ENCODE measurements at regions not wholly inside any gene's neighbourhood (a gene's known extent, or its start where the extent isn't known, plus 50 kb on each side); places are given as distances from the start of the nearest gene placed in this dataset.
"Not testable (repeated sequence)": the region's sequence is repeated elsewhere in the genome, so short reads cannot be mapped to it uniquely, and the experiment has no call there.

DNA sequence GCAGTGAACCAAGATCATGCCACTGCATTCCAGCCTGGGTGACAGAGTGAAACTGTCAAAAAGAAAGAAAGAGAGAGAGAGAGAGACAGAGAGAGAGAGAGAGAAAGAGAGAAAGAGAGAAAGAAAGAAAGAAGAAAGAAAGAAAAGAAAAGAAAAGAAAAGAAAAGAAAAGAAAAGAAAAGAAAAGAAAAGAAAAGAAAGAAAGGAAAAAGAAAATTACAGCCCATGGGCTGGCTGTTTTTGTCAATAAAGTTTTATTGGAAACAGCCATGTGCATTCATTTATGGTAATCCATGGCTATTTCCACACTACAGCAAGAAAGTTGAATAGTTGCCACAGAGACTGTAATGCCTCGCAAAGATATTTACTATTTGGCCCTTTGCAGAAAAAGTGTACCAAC lies 103.2 kb upstream of the MED13L start:
- H3K9me3 Mint-ChIP-seq; H3K36me3 Mint-ChIP-seq (ENCODE audit: low read depth); H3K4me3 Mint-ChIP-seq (ENCODE audit: low read depth); H3K27ac Mint-ChIP-seq; intact Hi-C loops (cut with micrococcal nuclease); H3K27me3 Mint-ChIP-seq (ENCODE audit: low read depth); DNase-seq (ENCODE audit: low spot score): not testable (repeated sequence)
- H3K4me1 Mint-ChIP-seq (ENCODE audit: low read depth): peaks cover 15% of the 10 kb centered on the region

DNA sequence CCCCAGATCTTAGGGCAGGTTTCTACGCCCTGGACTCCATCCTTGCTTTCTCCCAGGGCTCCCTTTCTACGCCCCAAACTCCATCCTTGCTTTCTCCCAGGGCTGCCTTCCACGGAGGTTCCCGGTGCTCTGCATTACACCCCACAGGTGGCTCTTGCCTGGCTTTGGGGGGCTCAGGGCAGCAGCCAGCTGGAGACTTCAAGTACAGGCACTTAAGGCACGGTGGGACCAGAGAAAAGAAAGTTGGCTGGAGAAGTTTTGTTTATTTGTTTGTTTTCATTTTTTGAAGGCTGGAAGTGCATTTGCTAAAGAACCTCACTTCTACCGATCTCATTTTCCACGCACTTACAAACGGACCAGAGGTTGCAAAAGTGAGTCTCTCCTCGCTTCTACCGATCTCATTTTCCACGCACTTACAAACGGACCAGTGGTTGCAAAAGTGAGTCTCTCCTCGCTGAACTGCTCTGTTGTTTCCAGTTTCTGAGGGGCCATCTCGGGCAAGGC lies 103.8 kb upstream of the MED13L start:
- peaks cover 10% of the 10 kb centered on the region for H3K4me1 Mint-ChIP-seq (ENCODE audit: low read depth)
- no peak for DNase-seq (ENCODE audit: low spot score)
- H3K27ac Mint-ChIP-seq: no peak overlapping the region
- no peak overlapping the region for H3K4me3 Mint-ChIP-seq (ENCODE audit: low read depth)
- no peaks in the 10 kb centered on the region for H3K36me3 Mint-ChIP-seq (ENCODE audit: low read depth)
- intact Hi-C loops (cut with micrococcal nuclease): no loop called here
- no peaks in the 10 kb centered on the region for H3K9me3 Mint-ChIP-seq
- H3K27me3 Mint-ChIP-seq (ENCODE audit: low read depth): peaks cover 9% of the 10 kb centered on the region

DNA sequence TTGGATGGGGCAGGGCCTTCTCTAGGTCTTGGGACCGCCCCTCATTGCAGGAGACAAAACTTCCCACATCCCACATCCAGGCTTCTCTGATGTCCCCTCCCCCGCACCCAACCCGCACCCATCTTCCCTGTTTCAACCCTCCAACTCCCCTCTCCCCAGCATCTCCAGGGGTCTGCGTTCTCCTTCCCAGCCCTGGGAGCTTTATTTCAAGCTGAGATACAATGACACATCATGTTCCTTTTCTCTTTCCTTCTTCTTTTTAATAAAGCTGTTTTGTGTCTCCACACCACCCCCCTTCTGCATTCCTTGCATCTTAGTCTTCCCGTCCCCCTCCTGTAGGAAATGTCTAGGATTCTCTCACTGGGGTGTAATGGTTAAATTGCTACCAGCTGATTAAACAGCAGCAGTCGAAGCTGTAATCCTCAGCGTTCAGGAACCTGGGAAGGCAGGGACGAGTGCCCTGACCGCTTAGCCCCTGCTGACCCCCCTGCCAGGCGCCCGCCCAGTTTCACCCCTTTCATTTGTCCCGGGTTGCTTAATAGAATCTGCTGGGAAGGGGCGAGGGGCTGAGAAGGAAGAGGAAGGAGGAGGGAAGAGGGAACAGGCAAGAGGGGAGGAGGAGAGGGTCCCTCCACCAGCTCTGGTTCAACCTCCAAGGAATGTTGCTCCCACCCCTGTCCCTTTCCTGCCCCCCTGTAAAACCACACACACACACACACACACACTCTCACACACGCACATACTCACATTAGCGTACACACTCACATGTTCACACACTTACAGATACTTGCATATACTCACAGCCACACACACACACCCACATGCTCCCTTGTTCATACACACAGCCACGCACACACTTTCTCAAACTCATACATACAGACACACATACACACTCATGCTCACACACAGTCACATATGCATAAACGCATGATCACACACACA lies 104.5 kb upstream of the MED13L start:
- no peak overlapping the region for H3K27ac Mint-ChIP-seq
- no peak for DNase-seq (ENCODE audit: low spot score)
- H3K36me3 Mint-ChIP-seq (ENCODE audit: low read depth): no peaks in the 10 kb centered on the region
- intact Hi-C loops (cut with micrococcal nuclease): no loop called here
- peaks cover 4% of the 10 kb centered on the region for H3K4me1 Mint-ChIP-seq (ENCODE audit: low read depth)
- H3K27me3 Mint-ChIP-seq (ENCODE audit: low read depth): peaks cover 9% of the 10 kb centered on the region
- H3K9me3 Mint-ChIP-seq: no peaks in the 10 kb centered on the region
- no peak overlapping the region for H3K4me3 Mint-ChIP-seq (ENCODE audit: low read depth)

DNA sequence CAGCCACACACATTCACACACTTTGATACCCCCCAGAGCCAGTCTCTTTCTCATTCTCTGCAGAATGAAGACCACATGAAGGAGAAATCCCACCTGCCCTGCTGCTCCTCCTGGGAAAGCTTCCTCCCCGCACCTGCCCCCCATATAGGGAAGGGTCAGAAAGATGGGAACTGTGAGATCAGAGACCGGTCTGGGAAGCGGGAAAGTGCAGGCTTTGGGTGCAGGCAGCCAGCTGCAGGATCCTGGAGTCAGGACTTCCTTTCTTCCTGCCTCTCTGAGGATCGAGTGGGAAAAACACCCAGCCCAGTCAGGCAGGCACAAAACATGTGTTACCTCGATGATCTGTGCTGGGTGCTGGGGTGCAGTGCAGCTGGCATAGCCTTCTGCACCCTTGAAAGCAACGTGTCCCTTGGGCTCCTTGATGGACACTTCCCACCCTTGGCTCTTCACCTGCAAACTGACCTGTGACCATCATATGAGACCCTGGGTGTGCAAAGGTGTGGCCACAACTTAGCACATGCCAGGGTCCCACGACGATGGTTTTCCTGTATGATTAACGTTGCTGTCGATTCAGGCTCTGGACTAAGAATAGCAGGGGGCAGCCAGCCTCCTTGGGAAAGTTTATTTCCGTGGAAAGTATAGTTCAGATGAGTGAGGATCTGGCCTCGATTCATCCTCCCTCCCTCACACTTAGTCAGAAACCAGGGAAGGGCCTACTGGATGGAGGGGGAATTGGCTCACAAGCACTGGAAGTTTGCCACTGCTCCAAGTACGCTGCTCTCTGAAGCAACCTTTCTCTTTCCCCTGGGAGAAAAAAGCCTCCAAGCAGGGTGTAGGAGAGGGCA lies 105.4 kb upstream of the MED13L start:
- Mint-ChIP-seq H3K4me1 (ENCODE audit: low read depth) (peaks cover 4% of the 10 kb centered on the region), H3K27me3 (ENCODE audit: low read depth) (peaks cover 9% of the 10 kb centered on the region), H3K27ac (no peak overlapping the region), H3K36me3 (ENCODE audit: low read depth) (no peaks in the 10 kb centered on the region), H3K4me3 (ENCODE audit: low read depth) (no peak overlapping the region), H3K9me3 (no peaks in the 10 kb centered on the region)
- no peak for DNase-seq (ENCODE audit: low spot score)
- intact Hi-C loops (cut with micrococcal nuclease): no loop called here

DNA sequence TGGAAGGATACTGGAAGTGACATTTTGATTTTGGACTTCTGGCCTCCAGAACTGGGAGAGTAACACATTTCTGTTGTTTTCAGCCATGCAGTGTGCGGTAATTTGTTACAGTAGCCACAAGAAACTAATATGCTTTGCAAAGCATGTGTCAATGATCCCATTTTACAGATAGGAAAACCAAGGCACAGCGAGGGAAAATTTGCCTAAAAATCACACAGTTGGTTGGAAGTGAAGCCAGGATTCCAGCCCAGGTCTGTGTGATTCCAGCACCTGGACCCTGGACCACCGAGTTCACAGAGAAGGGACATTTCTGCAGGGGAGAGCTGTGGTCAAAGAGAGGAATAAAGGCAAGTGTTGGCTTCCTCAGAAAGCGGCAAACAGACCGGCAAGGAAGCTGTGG lies 106.7 kb upstream of the MED13L start:
- Mint-ChIP-seq H3K27ac (no peak overlapping the region), H3K27me3 (ENCODE audit: low read depth) (peaks cover 11% of the 10 kb centered on the region), H3K4me1 (ENCODE audit: low read depth) (peaks cover 4% of the 10 kb centered on the region)

DNA sequence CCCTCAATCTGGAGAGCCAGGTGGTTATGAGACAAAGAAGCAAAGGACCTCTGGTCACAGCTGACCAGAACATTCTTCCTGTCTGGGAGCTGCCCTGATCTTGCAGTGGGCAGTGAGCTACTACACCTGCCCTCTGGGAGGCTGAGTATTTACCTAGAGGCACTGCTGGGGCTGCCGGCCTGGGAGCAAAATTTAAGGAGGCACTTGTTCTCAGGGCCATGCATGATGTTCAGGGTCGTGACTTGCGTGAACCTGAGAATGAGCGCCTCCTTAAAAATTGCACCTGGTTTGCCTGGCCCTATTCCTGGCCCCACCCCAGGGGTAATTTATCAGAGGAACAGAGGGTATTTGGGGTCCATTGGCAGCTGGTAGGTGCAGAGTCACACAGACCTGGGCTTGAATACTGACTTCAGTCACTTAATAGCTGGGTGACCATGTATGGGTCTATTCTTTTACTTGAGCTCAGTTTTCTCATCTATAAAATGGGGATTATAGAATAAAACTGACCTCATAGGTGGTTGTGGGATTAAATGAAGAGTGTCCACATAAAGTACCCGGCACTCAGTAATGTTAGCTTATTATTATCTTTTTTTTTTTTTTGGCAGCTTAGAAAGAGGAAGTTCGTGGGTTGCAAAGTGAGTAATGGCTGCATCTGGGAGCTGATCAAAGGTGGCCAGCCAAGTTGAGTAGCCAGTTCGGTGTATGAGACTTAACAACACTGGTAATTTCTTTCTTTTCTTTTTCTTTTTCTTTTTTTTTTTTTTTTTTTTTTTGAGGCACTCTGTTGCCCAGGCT lies 107.4 kb upstream of the MED13L start:
- H3K4me3 Mint-ChIP-seq (ENCODE audit: low read depth): no peak overlapping the region
- no peaks in the 10 kb centered on the region for H3K36me3 Mint-ChIP-seq (ENCODE audit: low read depth)
- no peaks in the 10 kb centered on the region for H3K9me3 Mint-ChIP-seq
- intact Hi-C loops (cut with micrococcal nuclease): no loop called here
- H3K4me1 Mint-ChIP-seq (ENCODE audit: low read depth): peaks cover 4% of the 10 kb centered on the region
- H3K27me3 Mint-ChIP-seq (ENCODE audit: low read depth): peaks cover 8% of the 10 kb centered on the region
- DNase-seq (ENCODE audit: low spot score): no peak
- H3K27ac Mint-ChIP-seq: no peak overlapping the region

More for the DNA sequence above, 106.7 kb upstream of the MED13L start:
- no peak for DNase-seq (ENCODE audit: low spot score)
- intact Hi-C loops (cut with micrococcal nuclease): no loop called here
- no peaks in the 10 kb centered on the region for H3K9me3 Mint-ChIP-seq
- no peak overlapping the region for H3K4me3 Mint-ChIP-seq (ENCODE audit: low read depth)
- no peaks in the 10 kb centered on the region for H3K36me3 Mint-ChIP-seq (ENCODE audit: low read depth)

DNA sequence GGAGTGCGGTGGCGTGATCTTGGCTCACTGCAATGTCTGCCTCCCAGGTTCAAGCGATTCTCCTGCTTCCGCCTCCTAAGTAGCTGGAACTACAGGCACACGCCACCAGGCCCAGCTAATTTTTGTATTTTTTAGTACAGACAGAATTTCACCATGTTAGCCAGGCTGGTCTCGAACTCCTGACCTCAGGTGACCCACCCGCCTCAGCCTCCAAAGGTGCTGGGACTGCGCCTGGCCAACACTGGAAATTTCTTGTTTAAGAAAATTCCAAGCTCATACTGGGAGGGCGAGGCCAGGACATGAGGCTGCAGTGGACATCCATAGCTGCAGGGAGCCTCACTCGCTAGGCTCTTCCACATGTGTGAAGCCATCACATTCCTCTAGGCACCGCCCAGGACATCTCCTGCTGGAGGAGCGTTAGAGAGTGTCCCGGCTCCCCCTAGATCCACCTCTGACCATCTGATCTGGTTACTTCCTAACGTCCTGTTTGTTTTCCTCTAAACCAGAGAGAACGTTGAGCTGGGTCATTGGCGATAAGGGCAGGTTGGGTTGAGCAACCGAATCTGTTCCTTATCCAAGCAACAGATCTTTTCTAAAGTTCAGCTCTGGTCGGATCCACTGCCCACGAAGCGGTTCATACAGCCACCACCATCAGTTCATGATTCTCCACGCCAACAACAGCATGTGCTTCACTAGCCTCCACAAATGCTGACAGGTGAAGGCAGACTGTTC lies 108.2 kb upstream of the MED13L start:
- Mint-ChIP-seq H3K27me3 (ENCODE audit: low read depth) (peaks cover 5% of the 10 kb centered on the region), H3K27ac (no peak overlapping the region), H3K4me3 (ENCODE audit: low read depth) (no peak overlapping the region), H3K9me3 (no peaks in the 10 kb centered on the region), H3K4me1 (ENCODE audit: low read depth) (peaks cover 4% of the 10 kb centered on the region), H3K36me3 (ENCODE audit: low read depth) (no peaks in the 10 kb centered on the region)
- DNase-seq (ENCODE audit: low spot score): no peak
- intact Hi-C loops (cut with micrococcal nuclease): no loop called here

DNA sequence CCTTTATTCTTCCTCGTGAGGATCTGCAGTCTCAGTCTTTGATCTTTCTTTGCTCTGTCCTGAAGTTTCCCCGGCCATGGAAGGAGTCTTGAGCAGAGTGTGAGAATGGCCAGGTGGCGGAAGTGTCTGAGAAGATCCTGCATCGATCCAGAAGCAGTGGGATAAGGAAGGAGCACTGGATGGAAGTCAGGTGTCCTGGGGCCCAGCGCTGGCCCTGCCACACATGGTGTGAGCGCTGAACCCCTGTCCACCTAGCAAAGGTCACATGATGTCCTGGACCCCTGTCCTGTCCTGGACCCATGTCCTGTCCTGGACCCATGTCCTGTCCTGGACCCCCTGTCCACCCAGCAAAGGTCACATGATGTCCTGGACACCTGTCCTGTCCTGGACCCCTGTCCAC lies 111.8 kb upstream of the MED13L start:
- Mint-ChIP-seq H3K4me1 (ENCODE audit: low read depth) (peaks cover 4% of the 10 kb centered on the region), H3K27ac (no peak overlapping the region), H3K4me3 (ENCODE audit: low read depth) (no peak overlapping the region), H3K9me3 (no peaks in the 10 kb centered on the region), H3K27me3 (ENCODE audit: low read depth) (peaks cover 7% of the 10 kb centered on the region), H3K36me3 (ENCODE audit: low read depth) (no peaks in the 10 kb centered on the region)
- intact Hi-C loops (cut with micrococcal nuclease): no loop called here
- DNase-seq (ENCODE audit: low spot score): no peak

DNA sequence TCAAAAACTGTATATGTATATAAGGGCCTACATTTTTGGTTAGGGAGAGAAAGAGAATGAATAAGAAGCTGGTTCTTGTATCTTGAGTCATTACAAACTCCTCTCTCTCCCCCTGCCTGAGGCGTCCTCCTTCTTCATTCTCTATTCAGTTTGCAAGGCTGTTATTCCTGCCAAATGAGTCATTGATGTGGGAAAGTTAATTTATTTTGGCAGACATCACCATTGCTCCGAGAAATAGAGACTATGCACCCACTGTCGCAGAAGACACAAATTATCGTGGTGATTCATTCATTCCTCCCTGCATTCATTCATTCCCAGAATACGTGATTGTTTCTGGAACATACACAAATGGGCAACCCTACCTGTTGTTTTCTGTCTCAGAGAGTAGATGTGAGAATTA lies 112.5 kb upstream of the MED13L start:
- Mint-ChIP-seq H3K4me3 (ENCODE audit: low read depth) (no peak overlapping the region), H3K4me1 (ENCODE audit: low read depth) (peaks cover 2% of the 10 kb centered on the region), H3K27ac (no peak overlapping the region), H3K36me3 (ENCODE audit: low read depth) (no peaks in the 10 kb centered on the region), H3K27me3 (ENCODE audit: low read depth) (peaks cover 8% of the 10 kb centered on the region), H3K9me3 (no peaks in the 10 kb centered on the region)
- intact Hi-C loops (cut with micrococcal nuclease): no loop called here
- no peak for DNase-seq (ENCODE audit: low spot score)

DNA sequence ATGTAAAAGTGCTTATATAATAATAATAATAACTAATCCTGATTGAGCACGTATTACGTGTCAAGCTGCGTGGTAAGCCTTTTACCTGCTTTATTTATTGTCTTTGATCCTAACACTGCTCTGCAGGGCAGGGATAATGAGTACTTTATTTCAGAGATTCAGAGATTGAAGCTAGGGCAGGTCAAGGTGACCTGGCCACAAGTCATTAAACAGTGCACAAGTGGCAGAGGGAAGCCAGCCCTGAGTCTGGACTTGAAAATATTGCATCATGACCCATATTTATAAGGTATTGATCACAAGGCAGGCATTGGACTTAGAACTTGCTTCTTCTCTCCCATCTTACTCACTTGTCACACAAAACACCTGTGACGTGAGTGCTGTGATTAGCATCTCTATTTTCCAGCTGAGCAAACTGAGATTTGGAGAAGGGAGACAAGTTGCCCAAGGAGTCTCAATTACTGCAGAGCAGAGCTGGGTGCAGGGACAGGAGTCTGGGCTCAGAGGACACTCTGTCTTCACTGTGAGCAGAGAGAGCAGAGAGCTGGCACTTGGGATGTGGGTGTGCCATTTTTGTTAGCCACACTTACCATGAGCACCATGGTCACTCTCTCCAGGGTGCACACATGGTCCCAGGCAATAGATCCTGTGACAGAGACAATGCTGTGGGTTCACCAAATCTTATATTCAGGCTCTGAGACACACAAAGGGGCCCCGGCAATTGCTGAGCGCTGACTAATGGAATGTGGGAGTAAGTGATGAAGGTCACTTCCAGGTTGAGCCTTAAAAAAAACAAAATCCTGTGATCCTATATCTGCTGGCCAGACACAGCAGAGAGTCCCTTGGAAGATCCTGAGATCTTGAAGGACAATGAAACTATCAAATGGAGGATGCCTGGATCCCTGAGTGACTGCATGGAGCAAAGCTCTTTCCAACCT lies 113.2 kb upstream of the MED13L start:
- no peak for DNase-seq (ENCODE audit: low spot score)
- H3K27ac Mint-ChIP-seq: no peak overlapping the region
- peaks cover 8% of the 10 kb centered on the region for H3K27me3 Mint-ChIP-seq (ENCODE audit: low read depth)
- intact Hi-C loops (cut with micrococcal nuclease): no loop called here
- no peaks in the 10 kb centered on the region for H3K36me3 Mint-ChIP-seq (ENCODE audit: low read depth)
- H3K4me3 Mint-ChIP-seq (ENCODE audit: low read depth): no peak overlapping the region
- H3K9me3 Mint-ChIP-seq: no peaks in the 10 kb centered on the region
- H3K4me1 Mint-ChIP-seq (ENCODE audit: low read depth): no peaks in the 10 kb centered on the region

DNA sequence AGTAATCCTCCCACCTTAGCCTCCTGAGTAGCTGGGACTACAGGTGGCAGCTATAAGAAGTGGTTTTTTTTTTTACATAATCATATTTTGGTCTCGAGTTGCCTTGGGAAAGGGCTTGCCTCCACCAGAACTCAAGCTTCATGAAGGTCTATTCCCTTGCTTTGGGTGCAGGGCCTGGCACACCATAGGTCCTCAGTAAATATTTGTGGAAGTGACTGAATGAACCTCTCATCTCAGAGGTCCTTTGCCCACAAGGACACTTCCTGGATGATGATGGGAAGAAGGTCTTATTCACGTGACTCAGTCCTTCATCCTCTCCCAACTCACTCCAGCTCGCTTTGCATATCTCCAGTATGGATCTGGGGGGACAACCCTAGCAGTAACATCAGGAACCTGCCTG lies 114.0 kb upstream of the MED13L start:
- DNase-seq (ENCODE audit: low spot score): no peak
- H3K27ac Mint-ChIP-seq: no peak overlapping the region
- no peaks in the 10 kb centered on the region for H3K36me3 Mint-ChIP-seq (ENCODE audit: low read depth)
- intact Hi-C loops (cut with micrococcal nuclease): no loop called here
- peaks cover 8% of the 10 kb centered on the region for H3K27me3 Mint-ChIP-seq (ENCODE audit: low read depth)
- H3K9me3 Mint-ChIP-seq: no peaks in the 10 kb centered on the region
- H3K4me1 Mint-ChIP-seq (ENCODE audit: low read depth): no peaks in the 10 kb centered on the region
- no peak overlapping the region for H3K4me3 Mint-ChIP-seq (ENCODE audit: low read depth)

Measured in activated T-helper 2 cell treated with anti-CD3 and anti-CD28 coated beads, Interferon-gamma antibody, Interleukin-2, Interleukin-4, amounts not matched to agents 10 μg/mL and 5 μg/mL and 100 μg/mL, durations not matched to agents 14 hours and 24 hours and 36 hours (primary cell).